ENCODE measurements at regions not wholly inside any gene's neighbourhood (a gene's known extent, or its start where the extent isn't known, plus 50 kb on each side); places are given as distances from the start of the nearest gene placed in this dataset.

- no peak overlapping the region for H3K4me3 ChIP-seq (ENCODE audit: low read depth, low read length)
- no peak for DNase-seq (ENCODE audit: low read depth)
- TF ChIP-seq CTCF (IDR thresholded peaks at IDR 0.05; ENCODE audit: control insufficient read depth, extremely low read depth, insufficient read depth), result no peak
Measured at GRCh38 chr15:69887009-69887408, 210.7 kb downstream of the TLE3 start.

- TF ChIP-seq CTCF (IDR thresholded peaks at IDR 0.05; ENCODE audit: control insufficient read depth, extremely low read depth, insufficient read depth), result no peak
- H3K4me3 ChIP-seq (ENCODE audit: low read depth, low read length), result no peak overlapping the region
- no peak for DNase-seq (ENCODE audit: low read depth)
Measured at GRCh38 chr15:69887553-69887952, 210.2 kb downstream of the TLE3 start.

- H3K4me3 ChIP-seq (ENCODE audit: low read depth, low read length), result no peak overlapping the region
- no peak for TF ChIP-seq CTCF (IDR thresholded peaks at IDR 0.05; ENCODE audit: control insufficient read depth, extremely low read depth, insufficient read depth)
- DNase-seq (ENCODE audit: low read depth), result no peak
Measured at GRCh38 chr15:69888406-69888805, 209.3 kb downstream of the TLE3 start.

GRCh38 chr15:69891070-69891536, 206.6 kb downstream of the TLE3 start:
- H3K4me3 ChIP-seq (ENCODE audit: low read depth, low read length), result no peak overlapping the region
- DNase-seq (ENCODE audit: low read depth), result no peak
- TF ChIP-seq CTCF (IDR thresholded peaks at IDR 0.05; ENCODE audit: control insufficient read depth, extremely low read depth, insufficient read depth), result no peak

GRCh38 chr15:69891606-69892005, 206.1 kb downstream of the TLE3 start:
- DNase-seq (ENCODE audit: low read depth), result no peak
- no peak overlapping the region for H3K4me3 ChIP-seq (ENCODE audit: low read depth, low read length)
- no peak for TF ChIP-seq CTCF (IDR thresholded peaks at IDR 0.05; ENCODE audit: control insufficient read depth, extremely low read depth, insufficient read depth)

GRCh38 chr15:69892351-69892750, 205.4 kb downstream of the TLE3 start:
- DNase-seq (ENCODE audit: low read depth), result no peak
- no peak for TF ChIP-seq CTCF (IDR thresholded peaks at IDR 0.05; ENCODE audit: control insufficient read depth, extremely low read depth, insufficient read depth)
- no peak overlapping the region for H3K4me3 ChIP-seq (ENCODE audit: low read depth, low read length)

GRCh38 chr15:69893086-69893485, 204.6 kb downstream of the TLE3 start:
- DNase-seq (ENCODE audit: low read depth), result no peak
- no peak for TF ChIP-seq CTCF (IDR thresholded peaks at IDR 0.05; ENCODE audit: control insufficient read depth, extremely low read depth, insufficient read depth)
- no peak overlapping the region for H3K4me3 ChIP-seq (ENCODE audit: low read depth, low read length)
